ENCODE measurements at regions not wholly inside any gene's neighbourhood (a gene's known extent, or its start where the extent isn't known, plus 50 kb on each side); places are given as distances from the start of the nearest gene placed in this dataset.

DNA sequence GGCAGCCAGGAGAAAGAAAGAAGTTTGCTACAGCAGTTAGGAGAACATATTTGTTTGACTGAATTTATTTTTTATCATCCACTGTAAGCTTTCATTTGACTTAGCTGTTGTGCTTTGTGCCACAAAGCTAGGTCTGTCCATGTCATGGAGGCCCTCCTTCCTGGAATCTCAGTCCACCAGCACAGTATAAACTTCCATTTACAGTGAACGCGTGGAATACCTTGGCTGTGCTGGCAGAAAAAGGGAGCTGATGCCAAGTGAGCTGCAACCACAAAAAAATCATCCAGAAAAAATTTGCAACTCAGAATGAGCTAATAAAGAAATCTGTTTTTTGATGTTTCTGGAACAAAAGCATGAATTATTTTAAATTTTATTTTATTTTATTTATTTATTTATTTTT lies 72.6 kb downstream of the ATP6V1G3 start:
- no peaks in the 10 kb centered on the region for H3K9me3 ChIP-seq (ENCODE audit: control insufficient read depth, insufficient read depth, low read depth, low read length)
- ATAC-seq: no peak
- CTCF ChIA-PET: interaction anchor here (0.6 to 0.7 kb wide), 2 partner anchors 218 to 366 kb away, joined by 3 read pairs; no protein-coding TSS in a partner anchor
- no peaks in the 10 kb centered on the region for H3K27me3 ChIP-seq (ENCODE audit: control insufficient read depth, insufficient read depth, low read length)
- no peak overlapping the region for H3K27ac ChIP-seq (ENCODE audit: low read length)
- in situ Hi-C loops (cut with HindIII; ENCODE audit: low pct_unique_long_range_greater_than_20kb, low sequenced_read_pairs) (no loop called here), intact Hi-C loops (cut with micrococcal nuclease; ENCODE audit: unreplicated experiment) (loop anchor here (5.0 to 10.0 kb wide), 5 partner anchors 214 to 943 kb away; partner anchors contain the start of gene NEK7)
- peaks cover 10% of the 10 kb centered on the region; the same call in 1 of the 2 replicates for H3K4me1 ChIP-seq (ENCODE audit: control insufficient read depth, insufficient read depth, low read length)
- BruUV-seq (replicated peaks): no TSS peak
- POLR2A ChIA-PET: no interaction called here
- TF ChIP-seq REST (IDR thresholded peaks at IDR 0.05; ENCODE audit: insufficient read depth in 1 of 2, low read depth in 2 of 2, low read length in 1 of 2) (no peak), SIN3A (IDR thresholded peaks at IDR 0.05; ENCODE audit: borderline replicate concordance, insufficient read depth, low read depth, low read length) (no peak), TCF7L2 (IDR thresholded peaks at IDR 0.05; ENCODE audit: low read depth, low read length) (no peak), POLR2AphosphoS5 (IDR thresholded peaks at IDR 0.05; ENCODE audit: low read depth, low read length) (no peak), CTCF (IDR thresholded peaks at IDR 0.05) (no peak)
- DNase-seq (ENCODE audit: low read depth, low spot score): no peak
- H3K4me3 ChIP-seq (ENCODE audit: low read depth in 2 of 2, low read length in 2 of 2): no peak overlapping the region
- no peaks in the 10 kb centered on the region for H3K36me3 ChIP-seq (ENCODE audit: control insufficient read depth, insufficient read depth, low read length)

GRCh38 chr1:198467342-198467741 lies 73.1 kb downstream of the ATP6V1G3 start:
- TF ChIP-seq POLR2AphosphoS5 (IDR thresholded peaks at IDR 0.05; ENCODE audit: low read depth, low read length): no peak
- no peak for TF ChIP-seq TCF7L2 (IDR thresholded peaks at IDR 0.05; ENCODE audit: low read depth, low read length)
- TF ChIP-seq CTCF (IDR thresholded peaks at IDR 0.05): no peak
- no peak for TF ChIP-seq REST (IDR thresholded peaks at IDR 0.05; ENCODE audit: insufficient read depth in 1 of 2, low read depth in 2 of 2, low read length in 1 of 2)
- TF ChIP-seq SIN3A (IDR thresholded peaks at IDR 0.05; ENCODE audit: borderline replicate concordance, insufficient read depth, low read depth, low read length): no peak
- no peak overlapping the region; the same call in 1 of the 2 replicates for H3K27ac ChIP-seq (ENCODE audit: low read length)
- H3K36me3 ChIP-seq (ENCODE audit: control insufficient read depth, insufficient read depth, low read length): no peaks in the 10 kb centered on the region
- intact Hi-C loops (cut with micrococcal nuclease; ENCODE audit: unreplicated experiment): loop anchor here (5.0 to 10.0 kb wide), 5 partner anchors 215 to 943 kb away; partner anchors contain the start of gene NEK7
- DNase-seq (ENCODE audit: low read depth, low spot score) (no peak), ATAC-seq (no peak)
- peaks cover 10% of the 10 kb centered on the region; the same call in 1 of the 2 replicates for H3K4me1 ChIP-seq (ENCODE audit: control insufficient read depth, insufficient read depth, low read length)
- no peaks in the 10 kb centered on the region; the same call in 1 of the 2 replicates for H3K9me3 ChIP-seq (ENCODE audit: control insufficient read depth, insufficient read depth, low read depth, low read length)
- H3K27me3 ChIP-seq (ENCODE audit: control insufficient read depth, insufficient read depth, low read length): no peaks in the 10 kb centered on the region
- ChIA-PET POLR2A (no interaction called here), CTCF (interaction anchor here (0.6 kb wide), 1 partner anchor 365 kb away, joined by 3 read pairs; no protein-coding TSS in a partner anchor)
- H3K4me3 ChIP-seq (ENCODE audit: low read depth in 2 of 2, low read length in 2 of 2): no peak overlapping the region
- in situ Hi-C loops (cut with HindIII; ENCODE audit: low pct_unique_long_range_greater_than_20kb, low sequenced_read_pairs): no loop called here
- no TSS peak for BruUV-seq (replicated peaks)
